GM12892 (cell line): ENCODE measurements at regions not wholly inside any gene's neighbourhood (a gene's known extent, or its start where the extent isn't known, plus 50 kb on each side); places are given as distances from the start of the nearest gene placed in this dataset.

Experiments used
- POLR2A ChIP-seq: IDR thresholded peaks from 2 replicates; pipeline ENCODE4 v1.6.1; 2011; ENCODE audit warnings: low read depth, low read length, control low read depth
- POLR2AphosphoS5 ChIP-seq: IDR thresholded peaks from 2 replicates; pipeline ENCODE4 v1.6.1; 2011; ENCODE audit warnings: low read depth, low read length, control low read depth
- TAF1 ChIP-seq: IDR thresholded peaks from 2 replicates; pipeline ENCODE4 v1.6.1; 2011; ENCODE audit warnings: low read depth, mild to moderate bottlenecking, control low read depth, low read length, borderline replicate concordance

DNA sequence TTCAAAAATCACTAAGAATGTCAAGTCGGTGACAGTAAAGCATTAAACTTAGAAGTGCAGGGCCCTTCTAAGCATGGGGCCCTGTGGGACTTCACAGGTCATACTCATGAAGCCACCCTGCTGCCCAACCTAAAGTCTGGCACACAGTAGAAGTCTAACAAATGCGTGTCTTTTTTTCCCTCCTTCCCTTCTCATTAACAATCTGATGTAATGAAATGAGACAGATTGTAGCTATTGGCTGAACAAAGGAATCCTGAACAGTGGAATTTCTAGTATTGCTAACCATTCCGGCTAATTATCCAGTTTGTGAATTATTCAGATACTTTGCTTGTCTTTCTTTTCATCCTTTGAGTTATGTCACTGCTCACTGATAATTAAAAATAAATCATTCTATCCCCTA is 369.9 kb downstream of the WDR11 start:
- TF ChIP-seq POLR2A (no peak), POLR2AphosphoS5 (no peak), TAF1 (no peak)
